GM21526 (cell line): ENCODE measurements at regions not wholly inside any gene's neighbourhood (a gene's known extent, or its start where the extent isn't known, plus 50 kb on each side); places are given as distances from the start of the nearest gene placed in this dataset.
A peak's percentile ranks its signal among the peaks of the same experiment; 100 is the strongest.
"Not testable (repeated sequence)": the region's sequence is repeated elsewhere in the genome, so short reads cannot be mapped to it uniquely, and the experiment has no call there.

ENCODE experiments used
- ATAC-seq: cut with Tn5 transposase; IDR thresholded peaks from one replicate; pipeline ENCODE4 v1.9.1; 2021; ENCODE audit warnings: moderate library complexity; ENCODE audit not compliant: unreplicated experiment, low FRiP score

- peak; percentile 31 for ATAC-seq
These were observed 163.6 kb upstream of the DYRK2 start for GRCh38 chr12:67484791-67485480.

- ATAC-seq, result no peak
These were observed 161.9 kb upstream of the DYRK2 start for GRCh38 chr12:67486671-67487070.

- ATAC-seq, result not testable (repeated sequence)
These were observed 160.2 kb upstream of the DYRK2 start for GRCh38 chr12:67488349-67488748.

- no peak for ATAC-seq
These were observed 159.5 kb upstream of the DYRK2 start for GRCh38 chr12:67489007-67489406.

GRCh38 chr12:67496581-67496980, 152.0 kb upstream of the DYRK2 start:
- no peak for ATAC-seq

- ATAC-seq, result no peak
These were observed 149.6 kb upstream of the DYRK2 start for GRCh38 chr12:67498991-67499390.

GRCh38 chr12:67501362-67501761, 147.2 kb upstream of the DYRK2 start:
- no peak for ATAC-seq

GRCh38 chr12:67504026-67504425, 144.5 kb upstream of the DYRK2 start:
- no peak for ATAC-seq

- ATAC-seq, result no peak
These were observed 141.8 kb upstream of the DYRK2 start for GRCh38 chr12:67506739-67507138.

- ATAC-seq, result no peak
These were observed 139.7 kb upstream of the DYRK2 start for GRCh38 chr12:67508830-67509229.

GRCh38 chr12:67509666-67510386, 138.7 kb upstream of the DYRK2 start:
- no peak for ATAC-seq

GRCh38 chr12:67512061-67512460, 136.5 kb upstream of the DYRK2 start:
- no peak for ATAC-seq

- no peak for ATAC-seq
These were observed 134.0 kb upstream of the DYRK2 start for GRCh38 chr12:67514502-67514901.

GRCh38 chr12:67515679-67516340, 132.7 kb upstream of the DYRK2 start:
- ATAC-seq, result peak; percentile 90

GRCh38 chr12:67517181-67517887, 131.2 kb upstream of the DYRK2 start:
- no peak for ATAC-seq

GRCh38 chr12:67519484-67520433, 128.8 kb upstream of the DYRK2 start:
- no peak for ATAC-seq

- ATAC-seq, result no peak
These were observed 127.9 kb upstream of the DYRK2 start for GRCh38 chr12:67520606-67521005.

GRCh38 chr12:67522222-67522621, 126.3 kb upstream of the DYRK2 start:
- no peak for ATAC-seq

- no peak for ATAC-seq
These were observed 125.0 kb upstream of the DYRK2 start for GRCh38 chr12:67523538-67523937.
